Stimulated activated CD8-positive, alpha-beta memory T cell treated with anti-CD3 and anti-CD28 coated beads, Interleukin-7, amount 100 ng/mL, for 48 hours (primary cell): ENCODE measurements at regions not wholly inside any gene's neighbourhood (a gene's known extent, or its start where the extent isn't known, plus 50 kb on each side); places are given as distances from the start of the nearest gene placed in this dataset.
"Not testable (repeated sequence)": the region's sequence is repeated elsewhere in the genome, so short reads cannot be mapped to it uniquely, and the experiment has no call there.

ENCODE experiments used
- DNase-seq, 2 donors: peaks; one replicate each; pipeline ENCODE4 v3.0.0-alpha.2; 2020; ENCODE audit warnings: low read depth in 1 of 2; ENCODE audit errors: extremely low read depth in 1 of 2

DNA sequence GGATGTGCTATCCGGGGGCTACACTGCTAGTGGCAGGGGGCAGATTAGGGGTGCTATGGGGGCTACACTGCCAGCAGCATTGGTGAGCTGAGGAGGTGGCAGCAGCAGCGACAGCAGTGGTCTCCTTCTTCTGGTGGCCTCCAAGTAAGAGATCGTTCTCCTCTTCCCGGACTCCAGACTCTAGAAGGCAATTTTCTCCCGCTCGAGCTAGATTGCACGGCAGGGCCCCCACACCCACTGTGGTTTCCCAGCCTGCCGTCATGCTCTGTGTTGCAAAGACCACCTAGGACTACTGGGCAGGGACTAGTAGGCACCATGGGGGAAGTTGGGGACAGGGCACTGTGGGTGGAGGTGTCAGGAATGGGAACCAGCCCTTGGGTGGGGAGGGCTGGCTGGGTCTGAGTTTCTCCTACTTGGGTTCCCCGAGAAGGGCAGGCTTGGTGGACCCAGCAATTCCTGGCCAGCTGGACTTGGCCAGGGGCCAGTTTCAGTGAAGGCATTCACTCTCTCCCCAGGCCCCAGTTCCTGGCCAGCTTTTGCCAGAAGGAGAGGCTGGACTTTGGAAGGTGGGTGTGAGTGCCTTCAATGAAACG, 203.4 kb upstream of the WSB1 start:
- not testable (repeated sequence) for DNase-seq

DNA sequence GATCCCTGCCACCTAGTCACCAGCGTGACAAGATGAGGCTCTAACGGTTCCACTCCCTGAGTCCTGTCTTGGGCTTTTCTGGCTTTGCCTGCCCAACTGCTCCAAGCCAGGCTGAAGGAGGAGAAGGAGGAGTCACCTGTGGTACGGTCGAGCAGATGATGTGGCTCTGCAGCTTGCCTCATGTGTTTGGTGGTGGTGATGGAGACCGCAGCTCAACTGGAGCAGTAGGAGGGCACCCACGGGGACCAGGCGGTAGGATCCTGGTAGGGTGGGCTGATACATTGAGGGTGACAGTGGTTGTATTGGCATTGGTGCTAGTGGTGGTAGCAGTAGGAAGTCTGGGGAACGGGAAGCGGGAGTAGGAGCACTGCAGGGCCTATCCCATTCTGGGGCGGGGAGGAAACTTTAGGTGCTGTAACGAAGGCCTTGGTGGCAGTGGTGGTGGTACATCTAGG, 202.8 kb upstream of the WSB1 start:
- no peak for DNase-seq

GRCh38 chr17:27094179-27094578, 199.7 kb upstream of the WSB1 start:
- DNase-seq: not testable (repeated sequence)

GRCh38 chr17:27095821-27096220, 198.1 kb upstream of the WSB1 start:
- not testable (repeated sequence) for DNase-seq

DNA sequence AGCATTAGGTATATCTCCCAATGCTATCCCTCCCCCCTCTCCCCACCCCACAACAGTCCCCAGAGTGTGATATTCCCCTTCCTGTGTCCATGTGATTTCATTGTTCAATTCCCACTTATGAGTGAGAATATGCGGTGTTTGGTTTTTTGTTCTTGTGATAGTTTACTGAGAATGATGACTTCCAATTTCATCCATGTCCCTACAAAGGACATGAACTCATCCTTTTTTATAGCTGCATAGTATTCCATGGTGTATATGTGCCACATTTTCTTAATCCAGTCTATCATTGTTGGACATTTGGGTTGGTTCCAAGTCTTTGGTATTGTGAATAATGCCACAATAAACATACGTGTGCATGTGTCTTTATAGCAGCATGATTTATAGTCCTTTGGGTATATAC, 194.6 kb upstream of the WSB1 start:
- DNase-seq: not testable (repeated sequence)

- not testable (repeated sequence) for DNase-seq
Measured at GRCh38 chr17:27104605-27105221, 189.2 kb upstream of the WSB1 start.

DNA sequence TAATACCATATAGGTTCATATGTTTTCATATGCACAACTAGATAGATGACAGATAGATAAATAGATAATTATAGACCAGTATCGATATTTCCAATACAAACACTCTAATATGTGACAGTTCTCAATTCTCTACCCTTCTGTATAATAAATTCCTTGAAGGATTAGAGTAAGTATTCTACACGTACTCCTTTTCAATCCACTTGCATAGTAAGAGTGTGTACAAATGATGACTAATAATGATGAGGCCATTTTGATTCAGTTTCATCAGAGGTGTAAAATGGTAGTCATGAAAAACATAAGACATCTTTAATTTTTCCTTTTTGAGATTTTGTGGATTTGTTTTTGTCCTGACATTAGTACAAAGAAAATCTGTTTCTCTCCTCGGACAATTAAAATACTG, 188.3 kb upstream of the WSB1 start:
- no peak for DNase-seq

GRCh38 chr17:27106347-27106981, 187.4 kb upstream of the WSB1 start:
- no peak for DNase-seq

DNA sequence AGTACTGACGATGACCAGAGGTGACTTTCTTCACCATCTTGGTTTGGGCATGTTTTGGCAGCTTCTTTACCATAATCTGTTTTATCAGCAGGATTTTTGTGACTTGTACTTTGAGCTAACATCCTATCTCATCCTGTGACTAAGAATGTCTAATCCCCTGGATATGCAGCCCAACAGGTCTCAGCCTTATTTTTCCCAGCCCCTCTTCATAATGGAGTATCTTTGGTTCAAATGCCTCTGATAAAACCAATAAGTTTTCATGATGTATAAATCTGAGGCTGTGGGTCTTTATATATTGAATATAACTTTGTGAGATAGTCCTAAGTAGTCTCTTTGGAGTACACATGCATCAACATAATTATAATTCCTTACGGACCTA, 186.9 kb upstream of the WSB1 start:
- DNase-seq: no peak

DNA sequence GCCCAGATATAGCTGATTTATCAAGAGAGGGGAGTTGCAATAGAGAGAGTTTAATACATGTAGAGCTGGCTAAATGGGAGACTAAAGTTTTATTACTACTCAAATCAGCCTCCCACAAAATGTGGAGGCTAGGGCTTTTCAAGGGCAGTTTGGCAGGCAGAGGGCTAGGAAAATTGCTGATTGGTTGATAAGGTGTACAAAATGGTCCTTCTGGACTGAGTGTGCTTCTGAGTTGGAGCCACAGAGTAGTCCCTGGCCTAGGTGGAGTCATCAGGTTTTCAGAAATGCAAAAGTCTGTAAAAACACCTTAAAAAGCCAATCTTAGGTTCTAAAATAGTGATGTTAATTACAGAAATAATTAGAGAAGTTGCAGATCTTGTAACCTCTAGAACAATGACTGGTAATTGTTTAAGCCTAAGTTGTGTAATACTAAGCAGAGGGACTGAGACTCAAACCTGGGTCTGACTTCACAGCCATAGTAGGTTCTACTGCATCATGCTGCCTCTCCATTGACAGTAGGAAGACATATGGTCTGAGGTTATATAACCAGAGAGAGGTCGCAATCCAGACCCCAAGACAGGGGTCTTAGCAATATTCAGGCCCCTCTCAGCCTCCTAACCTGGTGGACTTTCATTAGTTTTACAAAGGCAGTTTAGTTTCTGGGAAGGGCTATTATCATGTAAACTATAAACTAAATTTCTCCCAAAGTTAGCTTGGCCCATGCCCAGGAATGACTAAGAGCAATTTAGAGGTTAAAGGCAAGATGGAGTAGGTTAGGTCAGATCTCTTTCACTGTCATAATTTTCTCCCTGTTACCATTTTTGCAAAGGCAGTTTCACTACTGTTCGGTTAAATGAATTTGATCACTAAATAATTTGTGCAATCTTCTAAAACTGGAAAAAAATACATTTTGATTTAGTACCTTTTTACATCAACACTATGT, 186.3 kb upstream of the WSB1 start:
- not testable (repeated sequence) for DNase-seq

DNA sequence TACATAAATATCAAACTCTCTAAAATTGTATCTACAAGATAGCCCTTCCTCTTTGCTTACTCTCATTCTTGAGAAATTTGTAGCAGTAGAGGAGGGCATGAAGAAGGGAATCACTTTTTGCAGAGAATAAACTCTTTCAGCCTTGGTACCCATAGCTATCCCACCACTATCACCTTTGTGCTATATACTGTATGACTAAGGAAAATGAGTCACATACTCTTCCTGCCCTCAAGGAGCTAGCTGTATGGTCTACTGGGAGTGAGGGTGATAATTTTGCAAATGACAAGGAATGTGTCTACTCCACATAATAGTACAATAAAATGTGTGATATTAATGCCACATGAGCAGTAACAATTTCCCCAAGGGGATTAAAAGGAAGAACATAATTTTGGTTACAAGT, 184.6 kb upstream of the WSB1 start:
- DNase-seq: no peak

DNA sequence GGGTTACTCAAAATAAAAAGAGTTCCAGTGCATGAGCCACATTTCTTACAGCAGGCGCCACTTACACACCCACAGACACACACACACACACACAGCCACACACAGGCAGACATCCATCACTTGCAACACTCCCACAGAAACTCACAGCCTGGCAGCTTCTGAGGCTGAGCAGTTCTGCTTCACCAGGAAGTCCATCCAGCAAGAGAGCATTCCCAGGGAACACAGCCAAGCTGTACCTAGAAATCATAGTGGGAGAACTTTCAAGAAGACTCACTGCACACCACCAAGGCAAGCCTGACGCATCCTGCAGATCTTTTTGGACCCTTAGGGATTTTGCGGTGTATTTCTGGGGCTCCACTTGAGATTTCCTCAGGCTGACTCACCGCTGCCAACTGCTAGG, 140.9 kb upstream of the WSB1 start:
- DNase-seq: no peak

GRCh38 chr17:27155866-27156265, 138.0 kb upstream of the WSB1 start:
- DNase-seq: no peak

GRCh38 chr17:27157297-27157696, 136.6 kb upstream of the WSB1 start:
- DNase-seq: no peak

DNA sequence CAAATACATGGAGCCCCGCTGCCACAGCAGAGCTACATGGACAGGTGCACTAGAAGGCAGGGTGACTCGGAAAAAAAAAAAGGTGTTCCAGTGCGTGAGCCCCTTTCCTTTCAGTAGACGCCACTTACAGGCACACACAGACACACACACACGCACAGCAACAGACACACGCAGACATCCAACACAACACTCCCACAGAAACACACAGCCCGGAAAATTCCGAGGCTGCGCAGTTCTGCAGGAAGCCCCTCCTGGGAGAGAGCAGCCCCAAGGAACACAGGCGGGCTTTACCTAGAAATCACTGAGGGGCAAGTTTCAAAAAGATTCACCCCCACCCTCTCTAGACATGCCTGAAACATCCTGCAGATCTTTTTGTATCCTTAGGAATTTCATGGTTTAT, 136.0 kb upstream of the WSB1 start:
- DNase-seq: no peak

GRCh38 chr17:27158382-27158781, 135.5 kb upstream of the WSB1 start:
- DNase-seq: no peak

DNA sequence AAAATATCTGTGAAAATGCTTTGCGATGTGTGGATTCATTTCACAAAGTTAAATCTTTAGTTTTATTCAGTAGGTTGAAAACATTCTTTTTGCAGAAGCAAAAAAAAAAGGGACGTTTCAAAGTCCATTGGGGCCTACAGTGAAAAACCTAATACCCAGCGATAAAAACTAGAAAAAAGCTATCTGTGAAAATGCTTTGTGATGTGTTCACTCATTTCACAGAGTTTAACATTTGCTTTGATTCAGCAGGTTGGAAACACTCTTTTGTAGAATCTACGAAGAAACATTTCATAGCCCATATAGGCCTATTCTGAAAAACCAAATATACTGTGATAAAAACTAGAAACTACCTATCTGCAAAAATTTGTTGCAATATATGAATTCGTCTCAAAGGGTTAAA, 113.6 kb upstream of the WSB1 start:
- DNase-seq: no peak

- not testable (repeated sequence) for DNase-seq
Measured at GRCh38 chr17:27181379-27181925, 112.5 kb upstream of the WSB1 start.

GRCh38 chr17:27181935-27182334, 112.0 kb upstream of the WSB1 start:
- DNase-seq: no peak

- DNase-seq: not testable (repeated sequence)
Measured at GRCh38 chr17:27197505-27197904, 96.4 kb upstream of the WSB1 start.

- DNase-seq: no peak
Measured at GRCh38 chr17:27199948-27200347, 94.0 kb upstream of the WSB1 start.
